ENCODE measurements at regions not wholly inside any gene's neighbourhood (a gene's known extent, or its start where the extent isn't known, plus 50 kb on each side); places are given as distances from the start of the nearest gene placed in this dataset.

GRCh38 chr10:105466521-105466920 lies 825.4 kb downstream of the SORCS3 start:
- Histone ChIP-seq H3K9me3 (no peaks in the 10 kb centered on the region), H3K27ac (no peak overlapping the region), H3K4me1 (no peaks in the 10 kb centered on the region), H3K4me3 (no peak overlapping the region), H3K36me3 (no peaks in the 10 kb centered on the region), H3K27me3 (no peaks in the 10 kb centered on the region)
- no peak for DNase-seq (ENCODE audit: low spot score)
- TF ChIP-seq, protein P1, sequence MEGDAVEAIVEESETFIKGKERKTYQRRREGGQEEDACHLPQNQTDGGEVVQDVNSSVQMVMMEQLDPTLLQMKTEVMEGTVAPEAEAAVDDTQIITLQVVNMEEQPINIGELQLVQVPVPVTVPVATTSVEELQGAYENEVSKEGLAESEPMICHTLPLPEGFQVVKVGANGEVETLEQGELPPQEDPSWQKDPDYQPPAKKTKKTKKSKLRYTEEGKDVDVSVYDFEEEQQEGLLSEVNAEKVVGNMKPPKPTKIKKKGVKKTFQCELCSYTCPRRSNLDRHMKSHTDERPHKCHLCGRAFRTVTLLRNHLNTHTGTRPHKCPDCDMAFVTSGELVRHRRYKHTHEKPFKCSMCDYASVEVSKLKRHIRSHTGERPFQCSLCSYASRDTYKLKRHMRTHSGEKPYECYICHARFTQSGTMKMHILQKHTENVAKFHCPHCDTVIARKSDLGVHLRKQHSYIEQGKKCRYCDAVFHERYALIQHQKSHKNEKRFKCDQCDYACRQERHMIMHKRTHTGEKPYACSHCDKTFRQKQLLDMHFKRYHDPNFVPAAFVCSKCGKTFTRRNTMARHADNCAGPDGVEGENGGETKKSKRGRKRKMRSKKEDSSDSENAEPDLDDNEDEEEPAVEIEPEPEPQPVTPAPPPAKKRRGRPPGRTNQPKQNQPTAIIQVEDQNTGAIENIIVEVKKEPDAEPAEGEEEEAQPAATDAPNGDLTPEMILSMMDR (IDR thresholded peaks at IDR 0.05) = no peak

GRCh38 chr10:105434970-105435369 lies 793.9 kb downstream of the SORCS3 start:
- TF ChIP-seq, protein P1 (IDR thresholded peaks at IDR 0.05) = no peak
- DNase-seq (ENCODE audit: low spot score) = no peak
- no peaks in the 10 kb centered on the region for H3K4me1 ChIP-seq
- no peaks in the 10 kb centered on the region for H3K27me3 ChIP-seq
- H3K36me3 ChIP-seq = no peaks in the 10 kb centered on the region
- no peaks in the 10 kb centered on the region for H3K9me3 ChIP-seq
- H3K27ac ChIP-seq = no peak overlapping the region
- H3K4me3 ChIP-seq = no peak overlapping the region

DNA sequence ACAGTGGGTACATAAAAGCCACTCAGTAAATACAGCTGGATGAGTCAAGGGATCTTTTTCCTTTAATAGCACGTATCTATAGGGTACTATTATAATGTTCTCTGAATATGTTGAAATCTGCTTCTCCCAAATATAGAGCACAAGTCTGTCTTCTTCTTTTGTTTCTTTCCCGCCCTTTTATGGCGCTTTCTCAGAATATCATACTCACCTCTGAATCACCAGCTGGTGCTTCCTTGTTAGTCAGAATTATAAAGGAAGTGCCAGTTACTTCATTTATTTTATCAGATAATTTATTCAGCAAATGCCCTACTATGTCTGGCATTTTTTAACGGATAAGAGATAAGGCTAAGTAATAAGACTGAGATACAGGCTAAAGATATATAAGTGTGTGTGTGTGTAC lies 772.9 kb downstream of the SORCS3 start:
- Histone ChIP-seq H3K4me1 (no peaks in the 10 kb centered on the region), H3K27me3 (no peaks in the 10 kb centered on the region), H3K4me3 (no peak overlapping the region), H3K9me3 (peaks cover 0 to 4% of the 10 kb centered on the region in 2 donors), H3K27ac (no peak overlapping the region), H3K36me3 (no peaks in the 10 kb centered on the region)
- TF ChIP-seq, protein P1 (IDR thresholded peaks at IDR 0.05) = no peak
- DNase-seq (ENCODE audit: low spot score) = no peak

GRCh38 chr10:105409370-105409769 lies 768.3 kb downstream of the SORCS3 start:
- Histone ChIP-seq H3K36me3 (no peaks in the 10 kb centered on the region), H3K27me3 (no peaks in the 10 kb centered on the region), H3K4me3 (no peak overlapping the region), H3K9me3 (peaks cover 0 to 9% of the 10 kb centered on the region in 2 donors), H3K4me1 (no peaks in the 10 kb centered on the region), H3K27ac (no peak overlapping the region)
- no peak for DNase-seq (ENCODE audit: low spot score)
- TF ChIP-seq, protein P1 (IDR thresholded peaks at IDR 0.05) = no peak

DNA sequence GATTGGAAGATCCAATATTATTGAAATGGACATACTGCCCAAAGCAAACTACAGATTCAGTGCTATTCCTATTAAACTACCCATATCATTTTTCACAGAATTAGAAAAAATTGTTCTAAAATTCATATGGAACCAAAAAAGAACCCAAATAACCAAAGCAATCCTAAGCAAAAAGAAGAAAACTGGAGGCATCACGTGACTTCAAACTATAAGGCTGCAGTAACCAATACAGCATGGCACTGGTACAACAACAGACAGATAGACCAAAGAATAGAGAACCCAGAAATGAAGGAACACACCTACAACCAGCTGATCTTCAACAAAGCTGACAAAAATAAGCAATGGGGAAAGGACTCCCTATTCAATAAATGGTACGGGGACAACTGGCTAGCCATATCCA lies 765.4 kb downstream of the SORCS3 start:
- Histone ChIP-seq H3K4me3 (no peak overlapping the region), H3K27ac (no peak overlapping the region), H3K36me3 (no peaks in the 10 kb centered on the region), H3K27me3 (no peaks in the 10 kb centered on the region), H3K4me1 (no peaks in the 10 kb centered on the region), H3K9me3 (peaks cover 0 to 9% of the 10 kb centered on the region in 2 donors)
- TF ChIP-seq, protein P1 (IDR thresholded peaks at IDR 0.05) = no peak
- no peak for DNase-seq (ENCODE audit: low spot score)

- H3K9me3 ChIP-seq = no peaks in the 10 kb centered on the region
- H3K27ac ChIP-seq = no peak overlapping the region
- no peaks in the 10 kb centered on the region for H3K36me3 ChIP-seq
- no peak for DNase-seq (ENCODE audit: low spot score)
- no peak overlapping the region for H3K4me3 ChIP-seq
- H3K27me3 ChIP-seq = no peaks in the 10 kb centered on the region
- TF ChIP-seq, protein P1 (IDR thresholded peaks at IDR 0.05) = no peak
- no peaks in the 10 kb centered on the region for H3K4me1 ChIP-seq
Observed at GRCh38 chr10:105398202-105398601, 757.1 kb downstream of the SORCS3 start.

All from right atrium auricular region (tissue), 2 donors.